ENCODE measurements at regions not wholly inside any gene's neighbourhood (a gene's known extent, or its start where the extent isn't known, plus 50 kb on each side); places are given as distances from the start of the nearest gene placed in this dataset.
"Not testable (repeated sequence)": the region's sequence is repeated elsewhere in the genome, so short reads cannot be mapped to it uniquely, and the experiment has no call there.

DNA sequence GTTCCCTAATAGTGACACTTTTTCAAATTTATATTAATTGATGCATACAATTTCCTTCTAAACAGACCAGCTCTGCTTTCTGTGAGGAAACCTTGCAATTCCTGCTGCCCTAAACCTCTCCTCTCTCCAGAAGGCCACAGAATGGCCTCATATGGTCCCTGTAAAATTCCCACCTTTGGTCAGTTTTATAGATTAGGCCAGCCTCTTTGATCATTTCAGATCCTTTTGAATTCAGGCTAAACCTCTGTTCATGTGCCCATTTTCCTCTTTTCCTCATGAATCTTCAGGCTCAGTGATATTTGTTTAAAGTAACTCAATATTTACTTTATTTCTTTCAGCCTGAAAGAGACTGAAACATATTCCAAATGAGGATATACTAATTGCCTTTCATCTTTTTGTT lies 58.6 kb upstream of the C1QTNF3 start:
- TF ChIP-seq, protein P1, sequence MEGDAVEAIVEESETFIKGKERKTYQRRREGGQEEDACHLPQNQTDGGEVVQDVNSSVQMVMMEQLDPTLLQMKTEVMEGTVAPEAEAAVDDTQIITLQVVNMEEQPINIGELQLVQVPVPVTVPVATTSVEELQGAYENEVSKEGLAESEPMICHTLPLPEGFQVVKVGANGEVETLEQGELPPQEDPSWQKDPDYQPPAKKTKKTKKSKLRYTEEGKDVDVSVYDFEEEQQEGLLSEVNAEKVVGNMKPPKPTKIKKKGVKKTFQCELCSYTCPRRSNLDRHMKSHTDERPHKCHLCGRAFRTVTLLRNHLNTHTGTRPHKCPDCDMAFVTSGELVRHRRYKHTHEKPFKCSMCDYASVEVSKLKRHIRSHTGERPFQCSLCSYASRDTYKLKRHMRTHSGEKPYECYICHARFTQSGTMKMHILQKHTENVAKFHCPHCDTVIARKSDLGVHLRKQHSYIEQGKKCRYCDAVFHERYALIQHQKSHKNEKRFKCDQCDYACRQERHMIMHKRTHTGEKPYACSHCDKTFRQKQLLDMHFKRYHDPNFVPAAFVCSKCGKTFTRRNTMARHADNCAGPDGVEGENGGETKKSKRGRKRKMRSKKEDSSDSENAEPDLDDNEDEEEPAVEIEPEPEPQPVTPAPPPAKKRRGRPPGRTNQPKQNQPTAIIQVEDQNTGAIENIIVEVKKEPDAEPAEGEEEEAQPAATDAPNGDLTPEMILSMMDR (conservative IDR thresholded peaks at IDR 0.05) = not testable (repeated sequence)
- TF ChIP-seq EZH2 (IDR thresholded peaks at IDR 0.05; ENCODE audit: low read depth) = not testable (repeated sequence)

Measured in PC-9 (cell line).